HepG2 (cell line): ENCODE measurements at regions not wholly inside any gene's neighbourhood (a gene's known extent, or its start where the extent isn't known, plus 50 kb on each side); places are given as distances from the start of the nearest gene placed in this dataset.

Source experiments
- ARID2 ChIP-seq: sonication (generic); formaldehyde crosslinking; IDR thresholded peaks from 2 replicates; pipeline ENCODE4 v1.8.1; 2022; ENCODE audit warnings: mild to moderate bottlenecking, missing genetic modification reagents, borderline replicate concordance
- BCL6 ChIP-seq: IDR thresholded peaks from 2 replicates; pipeline ENCODE4 v1.6.1; 2016; ENCODE audit warnings: missing genetic modification reagents, missing compliant biosample characterization
- EHMT2 ChIP-seq: fragments of 200-600 bp; sonication (generic); IDR thresholded peaks from 2 replicates; pipeline ENCODE4 v1.7.0; 2017; ENCODE audit warnings: antibody characterized with exemption, low read depth, low read length, borderline replicate concordance
- ELF1 ChIP-seq: sonication (generic); formaldehyde crosslinking; IDR thresholded peaks from 2 replicates; pipeline ENCODE4 v1.4.0; 2020; ENCODE audit warnings: missing genetic modification reagents
- FOXA1 ChIP-seq, 2 experiments: fragments of 450-650 bp in 1 of 2; sonication (generic) in 1 of 2; formaldehyde crosslinking in 1 of 2; IDR thresholded peaks; 2 replicates each; pipeline versions ENCODE4 v1.4.0 to v1.6.1; 2016 to 2020; ENCODE audit warnings: missing genetic modification reagents in 1 of 2
- GATA4 ChIP-seq: sonication (generic); IDR thresholded peaks from 2 replicates; pipeline ENCODE4 v1.6.1; 2016; ENCODE audit warnings: antibody characterized with exemption, low read depth, borderline replicate concordance
- HNF4A ChIP-seq: sonication (generic); formaldehyde crosslinking; IDR thresholded peaks from 2 replicates; pipeline ENCODE4 v1.4.0; 2020; ENCODE audit warnings: missing genetic modification reagents
- IKZF1 ChIP-seq: fragments of 450-650 bp; IDR thresholded peaks from 2 replicates; pipeline ENCODE4 v1.7.1; 2016
- KDM3A ChIP-seq: IDR thresholded peaks from 2 replicates; pipeline ENCODE4 v1.6.1; 2018; ENCODE audit warnings: low read depth, missing compliant biosample characterization
- NFRKB ChIP-seq: fragments of 450-650 bp; IDR thresholded peaks from 2 replicates; pipeline ENCODE4 v1.6.1; 2017
- RARG ChIP-seq: sonication (generic); formaldehyde crosslinking; IDR thresholded peaks from 2 replicates; pipeline ENCODE4 v1.4.0; 2020; ENCODE audit warnings: low read depth, mild to moderate bottlenecking, missing genetic modification reagents
- RORA ChIP-seq: sonication (generic); formaldehyde crosslinking; IDR thresholded peaks from 2 replicates; pipeline ENCODE4 v1.5.0; 2020; ENCODE audit warnings: mild to moderate bottlenecking, missing genetic modification reagents, moderate library complexity
- RXRB ChIP-seq: IDR thresholded peaks from 2 replicates; pipeline ENCODE4 v1.6.1; 2016; ENCODE audit warnings: borderline replicate concordance, missing genetic modification reagents, missing compliant biosample characterization
- SMAD9 ChIP-seq: sonication (generic); formaldehyde crosslinking; IDR thresholded peaks from 2 replicates; pipeline ENCODE4 v1.5.1; 2020; ENCODE audit warnings: mild to moderate bottlenecking, missing genetic modification reagents
- SP2 ChIP-seq: sonication (generic); formaldehyde crosslinking; IDR thresholded peaks from 2 replicates; pipeline ENCODE4 v1.5.1; 2020; ENCODE audit warnings: mild to moderate bottlenecking, missing genetic modification reagents
- YEATS4 ChIP-seq: sonication (generic); formaldehyde crosslinking; IDR thresholded peaks from 2 replicates; pipeline ENCODE4 v1.4.0; 2020; ENCODE audit warnings: missing genetic modification reagents, borderline replicate concordance
- ZBTB21 ChIP-seq: sonication (generic); formaldehyde crosslinking; IDR thresholded peaks from 2 replicates; pipeline ENCODE4 v1.4.0; 2020; ENCODE audit warnings: missing genetic modification reagents
- ZFP62 ChIP-seq: sonication (generic); formaldehyde crosslinking; IDR thresholded peaks from 2 replicates; pipeline ENCODE4 v1.4.0; 2020; ENCODE audit warnings: missing genetic modification reagents
- ZNF567 ChIP-seq: sonication (generic); formaldehyde crosslinking; IDR thresholded peaks from 2 replicates; pipeline ENCODE4 v1.8.1; 2023; ENCODE audit warnings: mild to moderate bottlenecking, missing genetic modification reagents, borderline replicate concordance
- ZNF615 ChIP-seq: sonication (generic); formaldehyde crosslinking; IDR thresholded peaks from 2 replicates; pipeline ENCODE4 v1.5.0; 2020; ENCODE audit warnings: mild to moderate bottlenecking, missing genetic modification reagents, borderline replicate concordance
- ZNF83 ChIP-seq: sonication (generic); formaldehyde crosslinking; IDR thresholded peaks from 2 replicates; pipeline ENCODE4 v1.4.0; 2020; ENCODE audit warnings: missing genetic modification reagents, mild to moderate bottlenecking, borderline replicate concordance
- ZNF839 ChIP-seq: sonication (generic); formaldehyde crosslinking; IDR thresholded peaks from 2 replicates; pipeline ENCODE4 v1.4.0; 2020; ENCODE audit warnings: missing genetic modification reagents, mild to moderate bottlenecking, borderline replicate concordance
- ZSCAN30 ChIP-seq: sonication (generic); formaldehyde crosslinking; IDR thresholded peaks from 2 replicates; pipeline ENCODE4 v1.5.0; 2020; ENCODE audit warnings: mild to moderate bottlenecking, missing genetic modification reagents
- ZZZ3 ChIP-seq: sonication (generic); formaldehyde crosslinking; IDR thresholded peaks from 2 replicates; pipeline ENCODE4 v1.4.0; 2020; ENCODE audit warnings: missing genetic modification reagents, mild to moderate bottlenecking, borderline replicate concordance
- TF ChIP-seq, protein P1 (sequence below): sonication (generic); formaldehyde crosslinking; IDR thresholded peaks from 2 replicates; pipeline ENCODE4 v1.4.0; 2020; ENCODE audit warnings: mild to moderate bottlenecking, missing genetic modification reagents
- TF ChIP-seq, protein P2 (sequence below): IDR thresholded peaks from 2 replicates; pipeline ENCODE4 v1.6.1; 2016; ENCODE audit warnings: missing compliant biosample characterization, missing genetic modification reagents, borderline replicate concordance
- TF ChIP-seq, protein P3 (sequence below): sonication (generic); formaldehyde crosslinking; IDR thresholded peaks from 2 replicates; pipeline ENCODE4 v1.4.0; 2020; ENCODE audit warnings: missing genetic modification reagents
- TF ChIP-seq, protein P4 (sequence below): sonication (generic); formaldehyde crosslinking; IDR thresholded peaks from 2 replicates; pipeline ENCODE4 v1.5.0; 2020; ENCODE audit warnings: missing genetic modification reagents, mild to moderate bottlenecking, borderline replicate concordance
- TF ChIP-seq, protein P5 (sequence below): sonication (generic); formaldehyde crosslinking; IDR thresholded peaks from 2 replicates; pipeline ENCODE4 v1.5.1; 2020; ENCODE audit warnings: mild to moderate bottlenecking, moderate library complexity, missing genetic modification reagents

DNA sequence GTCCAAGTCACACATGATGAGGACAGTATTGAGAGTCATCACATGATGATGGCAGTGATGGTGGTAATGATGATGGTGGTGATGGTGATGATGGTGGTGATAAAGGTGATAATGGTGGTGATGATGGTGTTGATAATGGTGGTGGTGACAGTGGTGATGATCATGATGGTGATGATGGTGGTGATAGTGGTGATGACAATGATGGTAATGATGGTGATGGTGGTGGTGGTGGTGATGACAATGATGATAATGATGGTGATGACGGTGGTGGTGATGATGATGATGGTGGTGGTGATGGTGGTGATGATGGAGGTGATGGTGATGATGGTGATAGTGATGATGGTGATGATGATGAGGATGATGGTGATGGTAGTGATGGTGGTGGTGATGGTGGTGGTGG lies 190.2 kb upstream of the ZNF469 start (continued):
- TF ChIP-seq, protein P1, sequence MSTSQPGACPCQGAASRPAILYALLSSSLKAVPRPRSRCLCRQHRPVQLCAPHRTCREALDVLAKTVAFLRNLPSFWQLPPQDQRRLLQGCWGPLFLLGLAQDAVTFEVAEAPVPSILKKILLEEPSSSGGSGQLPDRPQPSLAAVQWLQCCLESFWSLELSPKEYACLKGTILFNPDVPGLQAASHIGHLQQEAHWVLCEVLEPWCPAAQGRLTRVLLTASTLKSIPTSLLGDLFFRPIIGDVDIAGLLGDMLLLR (CRISPR knock-in tag) = no peak
- TF ChIP-seq ZBTB21 = no peak
- TF ChIP-seq ELF1 (CRISPR knock-in tag) = no peak
- TF ChIP-seq, protein P2, sequence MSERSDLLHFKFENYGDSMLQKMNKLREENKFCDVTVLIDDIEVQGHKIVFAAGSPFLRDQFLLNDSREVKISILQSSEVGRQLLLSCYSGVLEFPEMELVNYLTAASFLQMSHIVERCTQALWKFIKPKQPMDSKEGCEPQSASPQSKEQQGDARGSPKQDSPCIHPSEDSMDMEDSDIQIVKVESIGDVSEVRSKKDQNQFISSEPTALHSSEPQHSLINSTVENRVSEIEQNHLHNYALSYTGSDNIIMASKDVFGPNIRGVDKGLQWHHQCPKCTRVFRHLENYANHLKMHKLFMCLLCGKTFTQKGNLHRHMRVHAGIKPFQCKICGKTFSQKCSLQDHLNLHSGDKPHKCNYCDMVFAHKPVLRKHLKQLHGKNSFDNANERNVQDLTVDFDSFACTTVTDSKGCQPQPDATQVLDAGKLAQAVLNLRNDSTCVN = no peak
- TF ChIP-seq ZNF83 = no peak
- TF ChIP-seq ZNF839 (CRISPR knock-in tag) = no peak
- no peak for TF ChIP-seq RARG (CRISPR knock-in tag)
- TF ChIP-seq, protein P3, sequence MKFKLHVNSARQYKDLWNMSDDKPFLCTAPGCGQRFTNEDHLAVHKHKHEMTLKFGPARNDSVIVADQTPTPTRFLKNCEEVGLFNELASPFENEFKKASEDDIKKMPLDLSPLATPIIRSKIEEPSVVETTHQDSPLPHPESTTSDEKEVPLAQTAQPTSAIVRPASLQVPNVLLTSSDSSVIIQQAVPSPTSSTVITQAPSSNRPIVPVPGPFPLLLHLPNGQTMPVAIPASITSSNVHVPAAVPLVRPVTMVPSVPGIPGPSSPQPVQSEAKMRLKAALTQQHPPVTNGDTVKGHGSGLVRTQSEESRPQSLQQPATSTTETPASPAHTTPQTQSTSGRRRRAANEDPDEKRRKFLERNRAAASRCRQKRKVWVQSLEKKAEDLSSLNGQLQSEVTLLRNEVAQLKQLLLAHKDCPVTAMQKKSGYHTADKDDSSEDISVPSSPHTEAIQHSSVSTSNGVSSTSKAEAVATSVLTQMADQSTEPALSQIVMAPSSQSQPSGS (CRISPR knock-in tag) = no peak
- TF ChIP-seq BCL6 = no peak
- TF ChIP-seq GATA4 = no peak
- TF ChIP-seq NFRKB = no peak
- TF ChIP-seq, protein P4, sequence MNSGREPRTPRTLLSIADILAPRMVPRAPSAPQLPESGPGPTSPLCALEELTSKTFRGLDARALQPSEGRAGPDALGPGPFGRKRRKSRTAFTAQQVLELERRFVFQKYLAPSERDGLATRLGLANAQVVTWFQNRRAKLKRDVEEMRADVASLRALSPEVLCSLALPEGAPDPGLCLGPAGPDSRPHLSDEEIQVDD (CRISPR knock-in tag) = no peak
- no peak for TF ChIP-seq YEATS4
- TF ChIP-seq, protein P5, sequence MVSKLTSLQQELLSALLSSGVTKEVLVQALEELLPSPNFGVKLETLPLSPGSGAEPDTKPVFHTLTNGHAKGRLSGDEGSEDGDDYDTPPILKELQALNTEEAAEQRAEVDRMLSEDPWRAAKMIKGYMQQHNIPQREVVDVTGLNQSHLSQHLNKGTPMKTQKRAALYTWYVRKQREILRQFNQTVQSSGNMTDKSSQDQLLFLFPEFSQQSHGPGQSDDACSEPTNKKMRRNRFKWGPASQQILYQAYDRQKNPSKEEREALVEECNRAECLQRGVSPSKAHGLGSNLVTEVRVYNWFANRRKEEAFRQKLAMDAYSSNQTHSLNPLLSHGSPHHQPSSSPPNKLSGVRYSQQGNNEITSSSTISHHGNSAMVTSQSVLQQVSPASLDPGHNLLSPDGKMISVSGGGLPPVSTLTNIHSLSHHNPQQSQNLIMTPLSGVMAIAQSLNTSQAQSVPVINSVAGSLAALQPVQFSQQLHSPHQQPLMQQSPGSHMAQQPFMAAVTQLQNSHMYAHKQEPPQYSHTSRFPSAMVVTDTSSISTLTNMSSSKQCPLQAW = no peak
- TF ChIP-seq HNF4A (CRISPR knock-in tag) = no peak
- TF ChIP-seq ZSCAN30 (CRISPR knock-in tag) = no peak
- TF ChIP-seq FOXA1 (IDR thresholded peaks at IDR 0.05) = 0 out of 2 replicates have a peak, but pooled peaks have one; percentile 47
- no peak for TF ChIP-seq FOXA1 (CRISPR knock-in tag; IDR thresholded peaks at IDR 0.05)
- no peak for TF ChIP-seq SP2 (CRISPR knock-in tag)
- no peak for TF ChIP-seq ARID2 (CRISPR knock-in tag)
- no peak for TF ChIP-seq ZNF567 (CRISPR knock-in tag)
- TF ChIP-seq SMAD9 (CRISPR knock-in tag) = no peak
- TF ChIP-seq ZZZ3 (CRISPR knock-in tag) = no peak
- no peak for TF ChIP-seq ZFP62
- no peak for TF ChIP-seq EHMT2
- no peak for TF ChIP-seq ZNF615
- peak; percentile 85; the same call in 1 of the 2 replicates for TF ChIP-seq IKZF1
- TF ChIP-seq RXRB (CRISPR knock-in tag) = no peak
- no peak for TF ChIP-seq RORA (CRISPR knock-in tag)
- TF ChIP-seq KDM3A (CRISPR knock-in tag) = no peak
